ENCODE measurements at regions not wholly inside any gene's neighbourhood (a gene's known extent, or its start where the extent isn't known, plus 50 kb on each side); places are given as distances from the start of the nearest gene placed in this dataset.

DNA sequence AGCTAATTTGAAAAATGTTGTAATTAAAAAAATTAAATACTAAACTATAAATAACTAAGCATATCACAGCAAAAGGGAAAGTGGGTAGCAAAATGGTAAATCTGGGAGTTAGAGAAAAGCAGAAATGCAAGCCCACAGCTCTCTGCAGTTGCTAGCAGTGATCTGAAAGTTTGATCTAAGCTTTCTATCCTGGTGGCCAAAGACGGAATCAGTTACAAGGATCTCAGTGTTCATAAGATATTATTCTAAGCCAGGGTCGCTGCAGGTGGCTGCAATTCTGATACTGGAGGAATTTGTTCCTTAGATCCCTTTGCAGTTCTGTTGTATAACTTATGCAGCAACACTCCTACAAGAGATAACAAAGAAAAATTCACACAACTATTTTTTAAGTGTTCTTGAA, 363.7 kb downstream of the SETD4 start:
- DNase-seq (ENCODE audit: low read depth): no peak

GRCh38 chr21:35692311-35692710, 368.0 kb downstream of the SETD4 start:
- DNase-seq (ENCODE audit: low read depth): no peak

DNA sequence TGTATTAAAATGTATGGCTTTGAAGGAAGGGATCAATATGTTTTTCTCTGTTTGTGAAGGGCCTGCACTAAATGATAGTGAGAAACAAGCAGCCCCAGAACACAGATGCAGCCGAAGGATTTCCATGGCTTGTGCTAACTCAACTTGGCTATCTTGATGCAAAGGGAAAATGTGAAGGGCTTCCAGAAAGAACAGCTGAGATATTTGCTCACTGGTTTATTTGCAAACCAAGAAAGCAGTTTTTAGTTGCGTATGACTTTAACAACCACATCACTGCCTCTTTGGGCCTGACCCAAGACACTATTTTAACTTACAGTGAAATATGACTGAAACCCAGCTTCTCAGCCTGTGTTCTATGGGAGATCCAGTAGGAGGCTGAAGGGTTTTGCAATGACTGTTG, 369.9 kb downstream of the SETD4 start:
- DNase-seq (ENCODE audit: low read depth): no peak

DNA sequence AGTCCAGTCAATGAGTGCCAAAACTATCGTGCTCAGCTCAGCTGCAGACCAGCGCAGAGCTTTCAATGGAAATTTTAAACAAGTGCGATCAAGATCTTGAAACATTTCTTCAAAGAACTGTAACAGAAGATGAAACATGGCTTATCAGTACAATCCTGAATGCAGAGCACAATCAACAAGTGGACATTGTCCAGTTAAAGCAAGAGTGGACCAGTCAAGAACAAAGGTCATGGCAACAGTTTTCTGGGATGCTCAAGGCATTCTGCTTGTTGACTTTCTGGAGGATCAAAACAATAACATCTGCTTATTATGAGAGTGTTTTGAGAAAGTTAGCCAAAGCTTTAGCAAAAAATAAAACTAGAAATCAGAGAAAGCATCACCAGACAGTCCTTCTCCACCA, 374.2 kb downstream of the SETD4 start:
- DNase-seq (ENCODE audit: low read depth): no peak

DNA sequence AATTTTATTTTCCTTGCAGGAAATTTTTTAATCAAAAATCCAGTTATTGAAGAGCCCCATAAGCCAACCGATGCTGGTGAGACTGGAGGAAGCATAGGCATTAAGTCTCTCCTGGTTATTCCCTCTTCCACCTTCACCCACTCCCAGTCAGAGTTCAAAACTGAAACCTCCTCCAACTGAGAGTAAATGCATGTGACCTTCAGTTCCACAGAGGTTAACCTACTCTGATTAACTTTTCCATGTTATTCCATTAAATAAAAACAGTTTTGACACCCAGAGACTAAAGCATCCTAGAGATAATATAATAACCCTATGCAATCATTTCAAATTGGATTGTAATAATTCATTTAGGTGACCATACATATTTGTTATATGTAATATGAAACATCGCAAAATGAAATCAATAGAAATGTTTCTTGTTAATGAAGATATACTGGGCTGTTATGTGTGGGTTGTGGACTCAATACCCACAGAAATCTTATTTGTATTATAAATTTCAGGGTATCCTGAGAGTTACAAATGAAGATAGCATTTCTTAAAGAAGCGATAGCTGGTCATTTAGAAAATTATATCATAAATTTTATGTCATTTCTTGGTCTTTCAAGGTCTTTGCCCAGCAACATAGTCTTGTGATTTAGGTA, 376.5 kb downstream of the SETD4 start:
- no peak for DNase-seq (ENCODE audit: low read depth)

GRCh38 chr21:35682904-35683549, 377.3 kb downstream of the SETD4 start:
- DNase-seq (ENCODE audit: low read depth): no peak

- DNase-seq (ENCODE audit: low read depth): no peak
Measured at GRCh38 chr21:35681946-35682345, 378.4 kb downstream of the SETD4 start.

DNA sequence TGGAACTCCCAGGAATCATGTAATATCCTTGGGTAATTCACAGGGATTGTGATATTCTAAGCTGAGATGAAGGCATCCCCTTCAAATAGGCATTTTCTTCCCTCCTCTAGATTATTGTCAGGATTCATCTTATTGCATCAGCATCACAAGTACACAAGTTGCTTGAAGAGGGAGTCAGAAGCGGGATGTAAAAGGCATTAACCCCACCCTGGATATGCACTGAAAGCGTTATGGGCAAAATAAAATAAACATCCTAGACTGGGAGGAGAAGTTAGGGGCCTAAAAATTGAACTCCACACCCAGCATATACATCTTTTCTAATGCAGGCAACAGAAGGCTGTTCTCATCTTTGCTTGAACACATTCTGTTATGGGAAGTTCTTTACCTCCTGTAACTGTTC, 381.2 kb downstream of the SETD4 start:
- DNase-seq (ENCODE audit: low read depth): no peak

- DNase-seq (ENCODE audit: low read depth): no peak
Measured at GRCh38 chr21:35678393-35678792, 381.9 kb downstream of the SETD4 start.

DNA sequence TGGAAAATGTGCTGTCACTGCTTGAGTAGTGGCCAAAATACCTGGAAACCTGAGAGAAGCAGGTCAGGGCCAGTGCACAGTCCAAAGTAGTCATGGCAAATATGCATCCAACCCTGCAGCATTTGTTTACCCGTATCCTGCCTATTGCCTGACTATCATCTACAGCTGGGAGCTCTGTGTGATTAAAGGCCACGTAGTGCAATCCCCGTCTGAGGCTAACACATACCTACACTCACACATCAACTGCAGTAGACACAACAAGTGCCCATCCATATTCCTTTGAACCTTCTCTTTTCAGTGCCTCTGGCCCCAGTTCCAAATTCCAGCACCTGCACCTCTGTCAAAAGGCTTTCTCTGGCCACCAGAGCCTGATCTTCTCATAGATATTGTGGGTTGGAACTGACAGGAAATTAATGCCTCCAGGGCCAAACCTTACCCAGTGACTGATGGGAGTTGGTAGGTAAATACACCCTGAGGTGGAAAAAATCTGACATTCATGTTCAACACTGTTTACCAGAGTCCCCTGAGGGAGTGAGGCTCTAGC, 383.0 kb downstream of the SETD4 start:
- no peak for DNase-seq (ENCODE audit: low read depth)

DNA sequence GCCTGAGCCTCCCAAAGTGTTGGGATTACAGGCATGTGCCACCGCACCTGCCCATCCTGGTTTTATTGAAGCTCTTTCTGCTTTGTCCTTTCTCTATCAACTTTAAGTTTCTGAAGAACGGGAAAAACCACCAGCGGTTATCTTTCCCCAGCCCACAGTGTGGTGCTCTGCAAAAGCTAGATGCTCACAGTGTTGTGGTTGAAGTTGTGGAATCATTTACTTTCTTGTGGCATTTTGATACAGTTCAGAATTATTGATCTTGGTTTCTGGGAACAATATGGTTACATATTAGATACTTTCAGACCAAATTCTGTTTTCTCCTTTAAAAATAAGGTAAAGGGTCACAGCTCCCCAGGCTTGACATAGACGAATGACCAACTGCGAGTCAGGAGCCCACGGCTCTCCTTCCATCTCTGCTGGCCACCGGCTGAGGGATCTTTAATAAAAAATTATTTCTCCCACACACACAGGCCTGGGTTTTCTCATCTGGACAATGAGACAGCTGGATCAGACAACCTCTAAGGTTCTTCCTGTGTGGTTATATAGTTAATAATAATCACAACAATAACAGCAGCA, 385.3 kb downstream of the SETD4 start:
- no peak for DNase-seq (ENCODE audit: low read depth)

DNA sequence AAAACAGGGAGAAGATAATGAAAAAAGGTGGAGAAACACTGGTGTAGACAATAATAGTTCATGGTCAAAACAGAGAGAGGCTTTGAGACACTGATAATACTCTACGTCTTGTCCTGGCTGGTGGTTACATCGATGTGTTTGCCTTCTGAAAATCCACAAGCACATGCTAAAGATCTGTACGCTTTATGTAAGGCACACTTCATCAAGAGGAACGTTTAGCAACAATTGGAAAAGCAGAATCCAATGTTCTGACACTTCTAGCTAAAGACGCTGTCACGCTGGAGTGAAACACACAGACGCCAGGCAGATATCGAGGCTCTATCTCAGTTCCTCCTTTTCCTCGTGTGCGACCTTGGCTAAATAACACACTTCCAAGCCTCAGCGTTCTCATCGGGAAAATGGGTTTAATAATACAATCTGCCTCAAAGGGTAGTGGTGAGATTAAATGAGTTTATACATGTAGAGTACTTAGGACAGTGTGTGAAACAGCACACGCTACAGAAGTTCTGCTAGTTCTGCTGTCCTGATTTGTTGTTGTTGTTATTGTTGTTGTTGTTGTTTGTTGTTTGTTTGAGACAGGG, 386.1 kb downstream of the SETD4 start:
- DNase-seq (ENCODE audit: low read depth): no peak

DNA sequence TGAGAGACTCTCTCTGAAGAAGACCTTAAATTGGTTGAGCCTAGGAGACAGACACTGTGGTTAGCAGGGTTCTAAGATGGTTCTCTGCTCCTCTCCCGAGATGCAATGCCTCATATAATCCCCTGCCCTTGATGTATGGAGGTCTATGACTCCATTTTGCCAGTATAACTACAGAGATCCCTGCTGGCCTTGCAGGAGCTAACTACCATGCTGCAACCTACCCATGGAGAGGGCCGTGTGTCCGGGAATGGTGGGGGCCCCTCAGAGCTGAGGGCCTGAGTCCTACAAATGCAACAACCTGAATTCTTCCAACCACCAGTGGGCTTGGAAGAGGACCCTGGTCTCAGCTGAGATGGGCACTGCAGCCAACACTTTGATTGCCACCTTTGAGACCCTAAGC, 388.0 kb downstream of the SETD4 start:
- no peak for DNase-seq (ENCODE audit: low read depth)

GRCh38 chr21:35664683-35665082, 395.6 kb downstream of the SETD4 start:
- no peak for DNase-seq (ENCODE audit: low read depth)

DNA sequence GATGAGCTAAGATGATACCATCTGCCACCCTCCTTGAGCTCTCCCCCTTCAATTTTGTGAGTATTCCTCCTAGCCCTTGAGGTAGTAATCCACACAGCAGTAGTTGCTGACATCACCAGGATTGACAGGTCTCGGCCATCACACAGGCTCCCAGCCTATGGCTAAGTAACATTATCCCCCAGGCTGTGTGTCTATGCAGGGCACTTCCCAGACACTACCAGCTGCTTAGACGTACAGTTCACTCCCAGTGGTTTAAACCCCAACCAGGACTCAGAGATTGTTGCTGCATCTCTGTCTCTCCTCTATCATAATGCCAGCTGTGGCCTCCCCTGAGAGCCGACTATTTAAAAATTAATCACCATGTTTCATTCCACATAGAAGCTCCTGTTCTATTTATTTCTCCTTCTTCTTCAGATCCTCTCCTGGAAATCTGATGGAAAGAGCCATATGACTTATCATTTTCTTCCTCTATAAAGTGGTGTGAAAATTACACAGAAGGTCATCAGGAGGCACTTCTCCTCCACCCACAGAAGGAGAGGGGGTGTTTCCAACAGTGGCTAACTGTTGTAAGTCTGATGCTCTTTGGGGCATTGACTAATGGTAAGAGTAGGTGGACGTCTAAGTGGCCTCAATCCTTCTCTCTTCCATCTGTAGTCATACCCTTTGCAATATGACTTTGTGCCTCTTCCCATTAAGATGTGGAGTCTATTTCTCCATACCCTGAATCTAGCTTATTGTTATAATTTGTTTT, 396.3 kb downstream of the SETD4 start:
- DNase-seq (ENCODE audit: low read depth): no peak

DNA sequence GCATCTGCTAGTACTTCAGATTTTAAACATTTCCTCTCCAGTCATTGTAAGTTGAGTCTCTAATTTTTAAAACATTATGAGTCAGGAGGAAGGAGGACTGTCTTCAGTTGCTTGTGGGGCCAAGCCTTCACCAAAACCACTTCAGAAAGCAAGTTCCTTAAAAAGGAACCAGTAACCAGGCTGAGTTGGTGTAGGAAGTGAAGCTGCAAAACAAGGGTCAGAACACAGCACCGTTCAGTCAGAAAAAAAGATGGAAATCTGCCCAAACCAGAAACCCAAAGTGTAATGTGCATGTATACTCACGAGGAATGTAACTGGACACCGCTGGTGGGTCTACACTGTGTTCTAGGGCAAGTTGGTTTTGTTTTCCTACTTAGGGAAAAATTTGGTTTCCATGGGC, 402.1 kb downstream of the SETD4 start:
- no peak for DNase-seq (ENCODE audit: low read depth)

DNA sequence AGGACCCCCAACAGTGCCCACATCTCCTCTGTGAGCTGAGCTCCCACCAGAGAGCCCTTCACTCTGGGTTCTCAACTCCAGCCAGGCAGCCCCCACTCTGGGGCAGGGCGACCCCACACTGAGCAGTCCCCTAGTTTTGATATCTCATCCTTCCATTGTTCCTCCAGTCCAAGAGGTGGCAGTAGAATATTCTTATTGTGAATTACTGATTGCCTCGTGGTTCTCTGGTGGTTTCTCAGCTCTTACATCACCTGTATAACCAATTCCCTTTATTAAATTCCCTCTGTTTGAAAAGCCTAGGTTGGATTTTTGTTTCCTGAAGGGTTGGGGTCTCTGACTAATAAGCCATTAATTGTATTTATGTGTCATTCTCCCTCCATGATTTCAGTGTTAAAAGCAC, 407.5 kb downstream of the SETD4 start:
- DNase-seq (ENCODE audit: low read depth): no peak

DNA sequence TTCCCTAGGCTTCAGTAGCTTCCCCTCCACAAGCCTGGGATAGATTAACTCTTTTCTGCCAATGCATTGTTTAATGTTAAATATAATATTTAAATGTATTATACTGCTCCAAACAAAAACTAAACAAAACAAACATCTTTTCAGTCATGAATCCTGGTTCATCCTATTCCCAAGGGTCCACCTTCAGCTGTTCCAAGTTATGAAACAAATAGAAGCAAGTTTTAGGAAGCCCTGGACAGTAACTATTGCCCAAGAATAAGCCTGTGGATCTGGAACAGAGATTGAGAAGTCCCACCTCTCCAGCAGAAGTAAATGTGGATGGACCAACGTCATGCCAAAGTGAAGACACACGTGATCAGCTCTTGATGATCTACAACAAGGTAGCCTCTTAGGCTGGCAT, 408.1 kb downstream of the SETD4 start:
- no peak for DNase-seq (ENCODE audit: low read depth)

GRCh38 chr21:35651196-35651595, 409.1 kb downstream of the SETD4 start:
- DNase-seq (ENCODE audit: low read depth): no peak

DNA sequence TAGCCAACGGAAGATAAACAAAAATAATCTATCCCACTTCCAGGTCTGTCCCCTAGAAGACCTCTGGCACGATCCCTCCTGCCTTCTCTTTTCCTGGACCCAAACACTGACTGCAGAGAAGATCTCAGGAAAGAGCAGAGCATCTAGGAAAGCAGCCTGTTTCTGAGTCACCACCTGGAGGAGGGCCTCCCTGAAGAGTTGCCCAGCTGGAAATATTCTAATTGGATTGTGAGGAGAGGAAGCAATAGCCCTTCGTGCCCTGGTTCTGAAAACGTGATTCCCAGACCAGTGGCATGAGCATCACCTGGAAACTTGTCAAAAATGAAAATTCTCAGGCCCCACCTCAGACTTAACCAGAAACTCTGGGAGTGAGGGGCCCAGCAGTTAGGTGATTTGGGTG, 411.1 kb downstream of the SETD4 start:
- DNase-seq (ENCODE audit: low read depth): no peak

GRCh38 chr21:35648512-35648911, 411.8 kb downstream of the SETD4 start:
- no peak for DNase-seq (ENCODE audit: low read depth)

DNA sequence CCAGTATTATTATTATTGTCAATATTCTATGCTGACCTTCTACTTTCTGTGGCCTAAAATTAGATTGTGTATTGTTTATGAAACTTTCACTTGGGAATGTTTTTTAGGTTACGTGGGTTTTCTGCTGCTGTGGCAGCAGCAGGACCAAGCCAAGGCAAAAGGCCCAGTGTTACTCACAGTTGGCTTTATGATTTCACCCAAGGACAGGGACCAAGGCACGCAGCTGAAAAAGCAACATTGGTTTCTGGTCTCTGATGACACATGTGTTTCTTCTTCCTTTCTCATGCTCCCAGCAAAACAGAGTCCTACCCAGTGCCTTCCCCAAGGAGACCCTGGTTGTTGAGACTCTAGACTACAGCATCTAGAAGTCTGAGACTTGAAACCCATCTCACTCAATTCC, 413.7 kb downstream of the SETD4 start:
- no peak for DNase-seq (ENCODE audit: low read depth)

- DNase-seq (ENCODE audit: low read depth): no peak
Measured at GRCh38 chr21:35645991-35646390, 414.3 kb downstream of the SETD4 start.
